HCT116 (cell line): ENCODE measurements at regions not wholly inside any gene's neighbourhood (a gene's known extent, or its start where the extent isn't known, plus 50 kb on each side); places are given as distances from the start of the nearest gene placed in this dataset.

Source experiments
- ATAC-seq: fragments of 200-7000 bp; cut with Tn5 transposase; 2 replicates; pipeline ENCODE4 v1.9.1; 2020; ENCODE audit warnings: mild to moderate bottlenecking, moderate library complexity
- BruUV-seq: library from RNA; stranded (reverse); fragments of 400-500 nt; replicated peaks from 2 replicates; lab custom pipeline; 2021; lab: Mats Ljungman, UMichigan
- CTCF ChIA-PET: fragments of 300-600 bp; sonication (Branson Sonifier 250); formaldehyde crosslinking; loops from one replicate; lab custom pipeline; 2021; ENCODE audit warnings: antibody characterized with exemption; lab: Charles Lee
- POLR2A ChIA-PET: fragments of 300-600, 350-600 bp; sonication (Branson Sonifier 250); formaldehyde crosslinking; loops from one replicate; lab custom pipeline; 2021; ENCODE audit warnings: antibody characterized with exemption; lab: Charles Lee
- RAD21 ChIA-PET, 2 experiments: fragments of 300-600 bp; sonication (Branson Sonifier 250); formaldehyde crosslinking; loops; one replicate each; lab custom pipeline; 2023; ENCODE audit warnings: low total read pairs in 2 of 2; ENCODE audit not compliant: uncharacterized antibody in 2 of 2, unreplicated experiment in 2 of 2, low non-redundant PET in 1 of 2; lab: Charles Lee
- DNase-seq: peaks from one replicate; pipeline ENCODE4 v3.0.0-alpha.2; 2010; ENCODE audit warnings: low read depth, low spot score
- H2AFZ ChIP-seq: fragments of 200-600 bp; shearing (Covaris generic), sonication (generic); 2 replicates; pipeline ENCODE4 v1.6.1; 2017; ENCODE audit warnings: low read depth, mixed run types, mixed read lengths, antibody characterized with exemption, low read length; ENCODE audit not compliant: poor library complexity, severe bottlenecking
- H3K27ac ChIP-seq: 2 replicates; pipeline ENCODE4 v1.5.1; 2012; ENCODE audit warnings: low read depth, low read length
- H3K27me3 ChIP-seq: fragments of 200-600 bp; sonication (generic); 2 replicates; pipeline ENCODE4 v1.6.1; 2016; ENCODE audit warnings: mixed run types, low read length, mixed read lengths; ENCODE audit not compliant: insufficient read depth
- H3K36me3 ChIP-seq, 2 experiments: fragments of 200-500 bp in 1 of 2; fragments of 200-600 bp in 1 of 2; sonication (Bioruptor generic) in 1 of 2; sonication (generic) in 1 of 2; 2 replicates each; pipeline versions ENCODE4 v1.5.1 to v1.6.1; 2014 to 2016; ENCODE audit warnings: low read length in 2 of 2, inconsistent platforms in 1 of 2, mixed read lengths in 1 of 2, mixed run types in 1 of 2; ENCODE audit not compliant: insufficient read depth in 2 of 2, control insufficient read depth in 1 of 2
- H3K4me1 ChIP-seq, 2 experiments: fragments of 200-600 bp in 1 of 2; sonication (generic) in 1 of 2; 2 replicates each; pipeline versions ENCODE4 v1.5.1 to v1.6.1; 2012 to 2017; ENCODE audit warnings: low read length in 2 of 2, inconsistent platforms in 1 of 2, mild to moderate bottlenecking in 1 of 2, mixed read lengths in 1 of 2, mixed run types in 1 of 2, moderate library complexity in 1 of 2; ENCODE audit not compliant: insufficient read depth in 2 of 2, control insufficient read depth in 1 of 2
- H3K4me2 ChIP-seq: fragments of 200-600 bp; sonication (generic); 2 replicates; pipeline ENCODE4 v1.6.1; 2017; ENCODE audit warnings: mixed run types, low read length, mixed read lengths
- H3K4me3 ChIP-seq, 2 experiments: fragments of 200-600 bp in 1 of 2; sonication (generic) in 1 of 2; replicated peaks in 1 of 2; 2 replicates each; pipeline ENCODE4 v1.5.1; 2011 to 2016; ENCODE audit warnings: low read length in 2 of 2, control low read depth in 1 of 2, low read depth in 1 of 2, mild to moderate bottlenecking in 1 of 2, mixed read lengths in 1 of 2, mixed run types in 1 of 2
- H3K79me2 ChIP-seq: fragments of 200-600 bp; sonication (generic); 2 replicates; pipeline ENCODE4 v1.6.1; 2017; ENCODE audit warnings: mild to moderate bottlenecking, mixed run types, low read length, moderate library complexity, mixed read lengths; ENCODE audit not compliant: insufficient read depth
- H3K9ac ChIP-seq: fragments of 200-600 bp; sonication (generic); 2 replicates; pipeline ENCODE4 v1.6.1; 2016; ENCODE audit warnings: low read length, mixed read lengths
- H3K9me2 ChIP-seq: fragments of 200-600 bp; sonication (generic), shearing (Covaris generic); 2 replicates; pipeline ENCODE4 v1.6.1; 2017; ENCODE audit warnings: mixed run types, mild to moderate bottlenecking, moderate library complexity; ENCODE audit not compliant: insufficient read depth
- H3K9me3 ChIP-seq, 2 experiments: fragments of 200-500 bp in 1 of 2; fragments of 200-600 bp in 1 of 2; sonication (Bioruptor generic) in 1 of 2; sonication (generic) in 1 of 2; 2 replicates each; pipeline ENCODE4 v1.6.1; 2014 to 2017; ENCODE audit warnings: low read length in 2 of 2, mixed read lengths in 2 of 2, inconsistent platforms in 1 of 2, low read depth in 1 of 2, mild to moderate bottlenecking in 1 of 2, mixed run types in 1 of 2, moderate library complexity in 1 of 2; ENCODE audit not compliant: control insufficient read depth in 1 of 2, insufficient read depth in 1 of 2
- H4K20me1 ChIP-seq: fragments of 200-600 bp; sonication (generic), shearing (Covaris generic); 2 replicates; pipeline ENCODE4 v1.6.1; 2017; ENCODE audit warnings: mixed run types, mild to moderate bottlenecking, moderate library complexity; ENCODE audit not compliant: insufficient read depth
- ATF3 ChIP-seq: IDR thresholded peaks from 2 replicates; pipeline ENCODE4 v1.6.1; 2012
- CBX3 ChIP-seq: IDR thresholded peaks from 2 replicates; pipeline ENCODE4 v1.6.1; 2012; ENCODE audit warnings: low read depth
- CEBPB ChIP-seq: IDR thresholded peaks from 2 replicates; pipeline ENCODE4 v1.6.1; 2012; ENCODE audit warnings: low read depth
- CTCF ChIP-seq, 3 experiments: fragments of 200-600 bp in 1 of 3; sonication (generic) in 1 of 3; IDR thresholded peaks in 2 of 3; conservative IDR thresholded peaks in 1 of 3; 2 replicates each; pipeline ENCODE4 v1.5.1; 2012 to 2017; ENCODE audit warnings: low read depth in 2 of 3, low read length in 2 of 3, antibody characterized with exemption in 1 of 3, borderline replicate concordance in 1 of 3, control low read depth in 1 of 3, mild to moderate bottlenecking in 1 of 3, mixed read lengths in 1 of 3, mixed run types in 1 of 3, moderate library complexity in 1 of 3; ENCODE audit not compliant: insufficient read depth in 1 of 3
- ELF1 ChIP-seq: IDR thresholded peaks from 2 replicates; pipeline ENCODE4 v1.6.1; 2012; ENCODE audit warnings: low read depth, borderline replicate concordance
- EZH2 ChIP-seq: fragments of 200-600 bp; sonication (generic); IDR thresholded peaks from 2 replicates; pipeline ENCODE4 v1.6.1; 2017; ENCODE audit warnings: antibody characterized with exemption, mixed run types
- EZH2phosphoT487 ChIP-seq: fragments of 200-600 bp; IDR thresholded peaks from 2 replicates; pipeline ENCODE4 v1.6.1; 2018; ENCODE audit warnings: antibody characterized with exemption, borderline replicate concordance
- FOSL1 ChIP-seq: IDR thresholded peaks from 2 replicates; pipeline ENCODE4 v1.6.1; 2012; ENCODE audit warnings: low read depth
- JUND ChIP-seq: IDR thresholded peaks from 2 replicates; pipeline ENCODE4 v1.6.1; 2012
- MAX ChIP-seq: IDR thresholded peaks from 2 replicates; pipeline ENCODE4 v1.6.1; 2012
- POLR2A ChIP-seq: IDR thresholded peaks from 2 replicates; pipeline ENCODE4 v1.7.0; 2011; ENCODE audit warnings: borderline replicate concordance; ENCODE audit not compliant: insufficient read depth, insufficient read length; ENCODE audit errors: extremely low read depth
- POLR2AphosphoS5 ChIP-seq: IDR thresholded peaks from 2 replicates; pipeline ENCODE4 v1.6.1; 2011; ENCODE audit warnings: mild to moderate bottlenecking, low read depth, low read length, moderate library complexity
- RAD21 ChIP-seq: IDR thresholded peaks from 2 replicates; pipeline ENCODE4 v1.6.1; 2012; ENCODE audit warnings: low read depth, mild to moderate bottlenecking
- SIN3A ChIP-seq: IDR thresholded peaks from 2 replicates; pipeline ENCODE4 v1.6.1; 2012; ENCODE audit warnings: low read depth
- SP1 ChIP-seq: IDR thresholded peaks from 2 replicates; pipeline ENCODE4 v1.6.1; 2012; ENCODE audit warnings: low read depth
- TCF7L2 ChIP-seq: IDR thresholded peaks from 2 replicates; pipeline ENCODE4 v1.7.0; 2011; ENCODE audit warnings: borderline replicate concordance, inconsistent platforms; ENCODE audit not compliant: insufficient read depth, insufficient read length; ENCODE audit errors: extremely low read depth
- YY1 ChIP-seq: IDR thresholded peaks from 2 replicates; pipeline ENCODE4 v1.6.1; 2011; ENCODE audit warnings: low read length, low read depth, moderate library complexity, mild to moderate bottlenecking; ENCODE audit not compliant: insufficient replicate concordance; ENCODE audit errors: extremely low read depth
- ZFX ChIP-seq: fragments of 450-650 bp; IDR thresholded peaks from 2 replicates; pipeline ENCODE4 v1.6.1; 2017
- ZNF274 ChIP-seq: fragments of 200-500 bp; sonication (Bioruptor generic); IDR thresholded peaks from 2 replicates; pipeline ENCODE4 v1.6.1; 2014; ENCODE audit warnings: mild to moderate bottlenecking, low read depth, low read length, inconsistent platforms
- intact Hi-C: fragments of 100-400 bp; cut with micrococcal nuclease; formaldehyde crosslinking; loops from 2 replicates; pipeline ENCODE4 v1.10.0; 2022

- CTCF ChIA-PET: no interaction called here
- no peaks in the 10 kb centered on the region for H3K9me3 ChIP-seq
- TF ChIP-seq SP1: no peak
- no peak for TF ChIP-seq POLR2A
- no peak for TF ChIP-seq ZNF274
- no peak for TF ChIP-seq EZH2phosphoT487
- no peak for TF ChIP-seq CEBPB
- TF ChIP-seq TCF7L2: no peak
- no peak for TF ChIP-seq JUND
- TF ChIP-seq YY1: no peak
- TF ChIP-seq ELF1: no peak
- no peak for TF ChIP-seq CTCF (IDR thresholded peaks at IDR 0.05 in 2 of 3, conservative IDR thresholded peaks at IDR 0.05 in 1 of 3; ENCODE audit: borderline replicate concordance in 1 of 3, insufficient read depth in 1 of 3, low read depth in 2 of 3, low read length in 2 of 3)
- TF ChIP-seq ZFX: no peak
- TF ChIP-seq CBX3: no peak
- no peak for TF ChIP-seq MAX
- no peak for TF ChIP-seq ATF3
- no peak for TF ChIP-seq FOSL1
- no peak for TF ChIP-seq EZH2
- no peak for TF ChIP-seq SIN3A
- TF ChIP-seq POLR2AphosphoS5: no peak
- no peak for TF ChIP-seq RAD21
- TF ChIP-seq, all 23 proteins: peak for 0
- H3K36me3 ChIP-seq: no peaks in the 10 kb centered on the region
- H3K9ac ChIP-seq: no peak overlapping the region
- H2AFZ ChIP-seq: no peak overlapping the region
- no peak overlapping the region for H3K27ac ChIP-seq
- H4K20me1 ChIP-seq: no peaks in the 10 kb centered on the region
- no peak overlapping the region for H3K4me2 ChIP-seq
- intact Hi-C loops: no loop called here
- H3K4me3 ChIP-seq: no peak overlapping the region
- ATAC-seq: no peak
- no peaks in the 10 kb centered on the region for H3K9me2 ChIP-seq
- DNase-seq: no peak
- H3K27me3 ChIP-seq: 0 out of 2 replicates have a peak, but pooled peaks cover 3% of the 10 kb centered on the region
- BruUV-seq: no TSS peak
- peaks cover 0 to 5% of the 10 kb centered on the region in 2 experiments; a peak in 1 of 4 replicates for H3K4me1 ChIP-seq
- no peaks in the 10 kb centered on the region for H3K79me2 ChIP-seq
- RAD21 ChIA-PET: no interaction called here
- POLR2A ChIA-PET: no interaction called here
These were observed 142.8 kb upstream of the RAB4A start for GRCh38 chr1:229128066-229128608.
